HUES6 (cell line): ENCODE measurements at regions not wholly inside any gene's neighbourhood (a gene's known extent, or its start where the extent isn't known, plus 50 kb on each side); places are given as distances from the start of the nearest gene placed in this dataset.
"Not testable (repeated sequence)": the region's sequence is repeated elsewhere in the genome, so short reads cannot be mapped to it uniquely, and the experiment has no call there.

Experiments used
- H3K27ac ChIP-seq: 2 replicates; pipeline ENCODE4 v1.7.0; 2013; ENCODE audit warnings: low read depth, mild to moderate bottlenecking, low read length, inconsistent platforms
- H3K27me3 ChIP-seq: 2 replicates; pipeline ENCODE4 v1.6.1; 2013; ENCODE audit warnings: low read length; ENCODE audit not compliant: control insufficient read depth, insufficient read depth
- H3K36me3 ChIP-seq: 2 replicates; pipeline ENCODE4 v1.6.1; 2013; ENCODE audit warnings: low read length; ENCODE audit not compliant: control insufficient read depth, insufficient read depth
- H3K4me1 ChIP-seq: 2 replicates; pipeline ENCODE4 v1.6.1; 2013; ENCODE audit warnings: low read length; ENCODE audit not compliant: control insufficient read depth, insufficient read depth
- H3K4me3 ChIP-seq: 2 replicates; pipeline ENCODE4 v1.5.1; 2013; ENCODE audit warnings: low read depth, low read length
- H3K9ac ChIP-seq: one replicate; pipeline ENCODE4 v1.6.1; 2013; ENCODE audit warnings: mild to moderate bottlenecking, low read length
- H3K9me3 ChIP-seq: 2 replicates; pipeline ENCODE4 v1.6.1; 2013; ENCODE audit warnings: low read depth, low read length; ENCODE audit not compliant: control insufficient read depth, insufficient read depth

DNA sequence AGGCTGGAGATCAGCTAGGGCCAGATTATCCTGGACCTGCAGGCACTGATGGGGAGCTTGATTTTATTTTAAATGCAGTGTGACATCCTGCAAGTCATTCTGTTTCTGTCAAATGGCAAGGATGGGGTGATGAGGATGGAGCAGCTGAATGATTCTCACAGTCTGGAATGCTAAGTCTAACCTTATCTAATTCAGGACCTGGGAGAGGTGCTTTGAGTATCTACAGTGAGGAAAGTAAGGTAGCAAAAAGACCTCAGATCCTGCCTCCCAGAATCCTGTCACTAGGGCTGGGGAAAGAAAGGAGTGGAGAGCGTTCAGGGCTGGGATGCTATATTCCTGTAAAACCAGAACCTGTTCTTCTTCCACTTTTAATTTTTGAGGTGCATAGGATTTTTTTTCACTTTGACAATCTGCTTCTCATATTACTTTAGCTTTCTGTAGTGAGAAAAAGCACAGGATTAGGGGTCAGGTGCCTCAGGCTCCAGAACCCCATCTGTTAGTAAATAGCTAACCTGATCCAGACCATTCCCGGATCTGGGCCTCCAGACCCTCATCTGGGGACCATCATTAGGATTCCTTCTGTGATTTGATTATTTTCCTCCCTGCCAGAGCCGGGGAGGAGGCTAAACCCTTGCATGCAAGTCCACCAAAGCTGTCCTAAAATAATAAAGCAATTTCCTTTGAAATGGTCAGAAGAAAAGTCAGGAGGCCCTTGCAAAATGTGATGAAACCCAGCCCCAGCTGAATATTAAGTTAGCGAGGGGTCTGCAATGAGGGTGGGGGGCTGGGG, 54.7 kb downstream of the ASCL1 start:
- Histone ChIP-seq H3K4me3 (no peak overlapping the region), H3K9ac (no peak overlapping the region)

GRCh38 chr12:103012884-103013283, 55.4 kb downstream of the ASCL1 start:
- no peaks in the 10 kb centered on the region for H3K9me3 ChIP-seq
- no peak overlapping the region for H3K9ac ChIP-seq
- H3K27me3 ChIP-seq = no peaks in the 10 kb centered on the region; the same call in 1 of the 2 replicates
- no peak overlapping the region for H3K4me3 ChIP-seq
- no peaks in the 10 kb centered on the region for H3K36me3 ChIP-seq
- H3K27ac ChIP-seq = no peak overlapping the region
- H3K4me1 ChIP-seq = peaks cover 7% of the 10 kb centered on the region

More for the DNA sequence above, 54.7 kb downstream of the ASCL1 start:
- no peaks in the 10 kb centered on the region for H3K36me3 ChIP-seq
- H3K27me3 ChIP-seq = no peaks in the 10 kb centered on the region; the same call in 1 of the 2 replicates
- peaks cover 7% of the 10 kb centered on the region for H3K4me1 ChIP-seq
- H3K27ac ChIP-seq = no peak overlapping the region
- no peaks in the 10 kb centered on the region for H3K9me3 ChIP-seq

DNA sequence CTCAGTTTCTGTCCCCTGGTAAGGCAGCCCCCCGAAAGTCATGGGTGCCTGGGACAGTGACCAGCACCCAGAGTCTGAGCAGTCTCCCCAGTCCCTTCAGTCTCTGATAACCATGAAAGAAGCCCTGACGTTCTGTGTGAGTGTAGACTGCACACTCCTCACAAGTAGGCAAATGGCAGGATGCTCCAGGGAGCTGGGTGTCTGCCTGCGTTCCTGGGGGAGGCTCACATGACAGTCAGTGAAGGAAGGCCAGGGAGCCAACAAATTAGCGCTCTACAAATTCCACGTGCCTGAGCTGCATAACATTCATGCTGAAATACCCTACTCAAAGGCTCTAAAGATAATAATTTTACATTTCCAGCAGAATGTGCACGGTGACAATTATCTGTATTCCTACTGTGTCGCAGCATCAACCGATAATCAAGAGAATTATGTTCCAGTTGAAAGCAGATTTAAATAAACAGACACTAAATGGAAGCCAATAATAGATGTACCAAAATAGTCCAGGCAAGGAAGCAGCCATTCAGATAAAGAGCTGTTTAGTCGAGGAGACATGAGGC, 56.3 kb downstream of the ASCL1 start:
- Histone ChIP-seq H3K4me3 (no peak overlapping the region), H3K36me3 (no peaks in the 10 kb centered on the region), H3K27me3 (no peaks in the 10 kb centered on the region; the same call in 1 of the 2 replicates), H3K9me3 (no peaks in the 10 kb centered on the region), H3K27ac (no peak overlapping the region), H3K9ac (no peak overlapping the region), H3K4me1 (peaks cover 7% of the 10 kb centered on the region)

DNA sequence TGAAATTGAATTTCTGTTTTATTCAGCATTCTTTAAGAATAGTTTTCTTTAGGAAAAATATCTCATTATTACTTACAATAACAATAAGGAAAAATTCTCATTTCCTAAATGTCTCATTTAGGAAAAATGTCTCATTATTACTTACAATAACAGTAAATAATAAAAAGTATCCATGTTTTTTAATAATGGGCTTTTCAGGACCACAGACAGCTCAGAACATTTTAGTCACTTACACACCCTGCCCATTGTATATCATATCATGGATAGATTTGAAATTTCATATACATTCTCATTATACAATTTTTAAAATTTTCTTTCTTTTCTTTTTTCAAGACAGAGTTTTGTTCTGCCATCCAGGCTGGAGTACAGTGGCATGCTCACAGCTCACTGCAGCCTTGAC, 58.9 kb downstream of the ASCL1 start:
- no peaks in the 10 kb centered on the region for H3K36me3 ChIP-seq

GRCh38 chr12:103020839-103021238, 63.4 kb downstream of the ASCL1 start:
- Histone ChIP-seq H3K4me1 (no peaks in the 10 kb centered on the region), H3K4me3 (no peak overlapping the region), H3K27me3 (no peaks in the 10 kb centered on the region), H3K9ac (no peak overlapping the region), H3K36me3 (no peaks in the 10 kb centered on the region), H3K27ac (no peak overlapping the region), H3K9me3 (no peaks in the 10 kb centered on the region)

More for the DNA sequence above, 58.9 kb downstream of the ASCL1 start:
- Histone ChIP-seq H3K9ac (no peak overlapping the region), H3K4me1 (peaks cover 7% of the 10 kb centered on the region), H3K27ac (no peak overlapping the region), H3K4me3 (no peak overlapping the region), H3K27me3 (no peaks in the 10 kb centered on the region), H3K9me3 (no peaks in the 10 kb centered on the region)

GRCh38 chr12:103021538-103022218, 64.2 kb downstream of the ASCL1 start:
- H3K36me3 ChIP-seq = no peaks in the 10 kb centered on the region
- no peak overlapping the region for H3K27ac ChIP-seq
- H3K9me3 ChIP-seq = no peaks in the 10 kb centered on the region
- H3K4me3 ChIP-seq = no peak overlapping the region
- no peaks in the 10 kb centered on the region for H3K4me1 ChIP-seq
- no peak overlapping the region for H3K9ac ChIP-seq
- H3K27me3 ChIP-seq = no peaks in the 10 kb centered on the region

GRCh38 chr12:103024650-103025049, 67.2 kb downstream of the ASCL1 start:
- H3K4me3 ChIP-seq = no peak overlapping the region
- H3K9ac ChIP-seq = no peak overlapping the region
- H3K36me3 ChIP-seq = no peaks in the 10 kb centered on the region
- H3K9me3 ChIP-seq = no peaks in the 10 kb centered on the region
- H3K27ac ChIP-seq = no peak overlapping the region
- no peaks in the 10 kb centered on the region for H3K4me1 ChIP-seq
- H3K27me3 ChIP-seq = no peaks in the 10 kb centered on the region

- not testable (repeated sequence) for H3K27me3 ChIP-seq, H3K4me3 ChIP-seq, H3K27ac ChIP-seq, H3K36me3 ChIP-seq, H3K4me1 ChIP-seq, H3K9ac ChIP-seq, H3K9me3 ChIP-seq
Observed at GRCh38 chr12:103026643-103027042, 69.2 kb downstream of the ASCL1 start.

DNA sequence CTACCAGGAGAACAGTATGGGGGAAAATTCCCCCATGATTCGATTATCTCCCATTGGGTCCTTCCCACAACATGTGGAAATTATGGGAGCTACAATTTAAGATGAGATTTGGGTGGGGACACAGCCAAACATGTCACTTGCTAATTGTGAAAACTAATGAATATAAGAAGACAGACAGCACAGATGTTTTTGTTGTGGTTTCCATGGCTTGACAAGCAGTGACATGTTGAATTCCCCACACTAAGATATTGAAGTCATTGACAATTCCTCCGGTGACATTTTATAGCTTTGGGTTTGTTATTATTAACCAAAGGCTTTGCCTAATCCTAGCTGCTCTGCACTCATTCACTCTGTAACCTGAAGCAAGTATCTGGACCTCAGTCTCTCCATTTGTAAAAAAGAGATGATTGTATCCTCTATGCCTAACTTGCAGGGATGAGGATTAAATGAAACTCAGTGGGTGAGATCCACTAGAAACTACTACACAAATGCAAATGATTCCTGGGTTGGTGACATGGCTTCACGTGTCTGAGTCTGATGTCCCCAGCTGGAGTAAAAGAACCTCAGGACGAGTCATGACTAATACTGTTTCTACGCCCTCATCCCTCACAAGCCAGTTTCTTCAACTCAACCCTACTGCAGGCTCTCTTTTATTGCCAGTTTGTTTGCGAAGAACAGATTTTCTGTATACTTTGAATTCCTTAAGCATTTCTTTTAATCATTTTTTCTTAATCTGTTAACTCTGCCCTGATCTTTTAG, 71.6 kb downstream of the ASCL1 start:
- Histone ChIP-seq H3K36me3 (no peaks in the 10 kb centered on the region), H3K27me3 (no peaks in the 10 kb centered on the region), H3K27ac (no peak overlapping the region), H3K9me3 (0 out of 2 replicates have a peak, but pooled peaks cover under 1% of the 10 kb centered on the region), H3K4me3 (no peak overlapping the region), H3K9ac (no peak overlapping the region), H3K4me1 (no peaks in the 10 kb centered on the region)

GRCh38 chr12:103036581-103037214, 79.2 kb downstream of the ASCL1 start:
- 0 out of 2 replicates have a peak, but pooled peaks cover 8% of the 10 kb centered on the region for H3K9me3 ChIP-seq
- H3K27me3 ChIP-seq = no peaks in the 10 kb centered on the region
- H3K36me3 ChIP-seq = no peaks in the 10 kb centered on the region
- no peak overlapping the region for H3K4me3 ChIP-seq
- no peak overlapping the region for H3K27ac ChIP-seq
- no peak overlapping the region for H3K9ac ChIP-seq
- H3K4me1 ChIP-seq = no peaks in the 10 kb centered on the region
